HepG2 (cell line): ENCODE measurements at regions not wholly inside any gene's neighbourhood (a gene's known extent, or its start where the extent isn't known, plus 50 kb on each side); places are given as distances from the start of the nearest gene placed in this dataset.

Experiments
- ATAD3A ChIP-seq: sonication (generic); formaldehyde crosslinking; IDR thresholded peaks from 2 replicates; pipeline ENCODE4 v1.4.0; 2020; ENCODE audit warnings: missing genetic modification reagents
- PAWR ChIP-seq: sonication (generic); formaldehyde crosslinking; IDR thresholded peaks from 2 replicates; pipeline ENCODE4 v1.4.0; 2020; ENCODE audit warnings: missing genetic modification reagents, mild to moderate bottlenecking, borderline replicate concordance
- PRDM15 ChIP-seq: sonication (generic); formaldehyde crosslinking; IDR thresholded peaks from 2 replicates; pipeline ENCODE4 v1.4.0; 2020; ENCODE audit warnings: missing genetic modification reagents
- ZNF333 ChIP-seq: sonication (generic); formaldehyde crosslinking; IDR thresholded peaks from 2 replicates; pipeline ENCODE4 v1.4.0; 2020; ENCODE audit warnings: mild to moderate bottlenecking, missing genetic modification reagents, borderline replicate concordance
- ZNF407 ChIP-seq: sonication (generic); formaldehyde crosslinking; IDR thresholded peaks from one replicate; pipeline ENCODE4 v1.5.1; 2020; ENCODE audit warnings: mild to moderate bottlenecking, missing genetic modification reagents; ENCODE audit errors: not compliant biosample characterization
- ZNF629 ChIP-seq: sonication (generic); formaldehyde crosslinking; conservative IDR thresholded peaks from 2 replicates; pipeline ENCODE4 v1.5.0; 2020; ENCODE audit warnings: missing genetic modification reagents
- ZNF800 ChIP-seq: sonication (generic); formaldehyde crosslinking; IDR thresholded peaks from 2 replicates; pipeline ENCODE4 v1.4.0; 2020; ENCODE audit warnings: missing genetic modification reagents

- TF ChIP-seq ZNF800 (CRISPR knock-in tag) (0 out of 2 replicates have a peak, but pooled peaks have one; percentile 15), ATAD3A (CRISPR knock-in tag) (no peak), PRDM15 (CRISPR knock-in tag) (no peak), ZNF333 (CRISPR knock-in tag) (no peak), ZNF407 (CRISPR knock-in tag) (no peak), ZNF629 (CRISPR knock-in tag) (peak; percentile 56), PAWR (no peak)
These were observed 121.3 kb upstream of the PTPN1 start (continued) for GRCh38 chr20:50388733-50389437.
